AML-193 (cell line): ENCODE measurements at regions not wholly inside any gene's neighbourhood (a gene's known extent, or its start where the extent isn't known, plus 50 kb on each side); places are given as distances from the start of the nearest gene placed in this dataset.

Experiments
- DNase-seq, 2 experiments: peaks; one replicate each; lab custom pipeline; 2025; lab: John Stamatoyannopoulos, UW

GRCh38 chr4:30783751-30784150, 63.6 kb downstream of the PCDH7 start:
- no peak for DNase-seq

DNA sequence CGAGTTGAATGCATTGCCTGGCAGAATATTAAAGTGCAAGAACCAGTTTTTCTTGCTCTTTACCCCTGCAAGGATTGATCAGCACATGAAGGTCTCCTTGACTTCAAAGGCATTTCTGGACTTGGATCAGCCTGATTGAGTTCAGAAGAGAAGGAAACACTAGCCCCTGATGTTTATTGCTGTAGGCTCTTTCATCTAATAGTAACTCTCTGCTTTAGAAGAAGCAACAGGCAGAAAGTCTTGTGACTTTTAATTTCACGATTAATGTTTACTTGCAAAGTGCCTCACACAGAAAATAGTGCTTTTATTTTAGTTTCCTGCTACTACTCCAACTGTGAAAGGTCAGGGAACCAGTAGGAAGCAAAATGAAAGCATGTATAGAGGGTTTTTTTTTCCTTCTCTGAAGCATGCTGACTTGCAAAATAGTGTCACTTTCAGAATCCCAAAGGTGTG, 69.1 kb downstream of the PCDH7 start:
- DNase-seq, result no peak

DNA sequence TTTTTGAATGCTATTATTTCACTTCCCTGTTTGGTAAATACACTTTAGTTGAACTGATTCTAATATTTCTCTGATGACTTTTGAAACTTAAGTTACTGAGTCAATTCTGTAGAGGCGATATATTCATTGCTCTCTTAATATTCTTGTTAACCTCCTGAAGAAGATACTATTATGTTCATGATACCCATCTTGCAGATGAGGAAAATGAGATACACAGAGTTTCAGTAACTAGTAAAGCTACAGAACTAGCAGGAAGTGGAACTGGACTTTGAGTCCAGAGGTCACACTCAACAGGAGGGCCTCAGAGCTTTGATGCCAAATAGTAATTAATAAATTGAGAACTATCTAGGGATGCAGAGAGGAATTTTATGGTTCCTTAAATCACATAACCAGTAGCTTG, 70.0 kb downstream of the PCDH7 start:
- DNase-seq, result no peak

DNA sequence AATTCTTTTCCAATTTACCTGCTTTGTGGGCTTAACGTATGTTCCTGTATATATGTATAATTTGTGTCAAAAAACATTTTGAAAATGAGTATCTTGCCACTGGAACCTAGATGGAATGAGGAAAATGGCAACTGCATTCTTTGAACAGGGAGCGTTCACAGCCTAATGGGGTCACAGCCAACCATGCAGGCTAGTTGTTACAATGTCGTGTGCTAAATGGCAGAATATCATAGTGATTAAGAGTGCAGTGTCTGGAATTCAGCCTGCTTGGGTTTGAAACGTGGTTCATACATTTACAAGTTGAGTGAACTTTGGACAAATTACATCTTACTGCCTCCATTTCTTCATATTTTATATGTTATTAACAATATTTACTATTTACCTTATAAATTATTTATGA, 70.8 kb downstream of the PCDH7 start:
- DNase-seq, result no peak

- no peak for DNase-seq
Observed at GRCh38 chr4:30792601-30793000, 72.4 kb downstream of the PCDH7 start.

DNA sequence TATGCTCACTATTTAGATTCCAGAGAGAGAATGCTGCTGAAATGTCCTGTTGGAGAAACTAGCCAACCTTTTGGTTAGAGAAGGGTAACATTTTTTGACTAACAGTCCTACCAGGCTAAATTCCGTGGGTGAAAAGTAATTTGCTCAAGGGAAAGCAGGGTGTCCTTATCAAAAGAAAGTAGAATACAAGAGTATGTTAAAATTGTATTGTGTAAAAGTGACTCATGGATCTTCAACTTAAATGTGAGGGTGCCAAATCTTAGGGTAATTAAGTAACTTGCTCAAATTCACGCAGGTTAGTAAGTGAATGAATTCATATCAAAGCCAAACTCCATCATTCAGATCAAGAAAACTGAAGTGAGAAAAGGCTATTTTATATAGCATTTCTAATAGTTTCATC, 81.7 kb downstream of the PCDH7 start:
- DNase-seq, result no peak

- no peak for DNase-seq
Observed at GRCh38 chr4:30802622-30803323, 82.6 kb downstream of the PCDH7 start.

GRCh38 chr4:30808276-30808675, 88.1 kb downstream of the PCDH7 start:
- no peak for DNase-seq

GRCh38 chr4:30811296-30811695, 91.1 kb downstream of the PCDH7 start:
- DNase-seq, result no peak

DNA sequence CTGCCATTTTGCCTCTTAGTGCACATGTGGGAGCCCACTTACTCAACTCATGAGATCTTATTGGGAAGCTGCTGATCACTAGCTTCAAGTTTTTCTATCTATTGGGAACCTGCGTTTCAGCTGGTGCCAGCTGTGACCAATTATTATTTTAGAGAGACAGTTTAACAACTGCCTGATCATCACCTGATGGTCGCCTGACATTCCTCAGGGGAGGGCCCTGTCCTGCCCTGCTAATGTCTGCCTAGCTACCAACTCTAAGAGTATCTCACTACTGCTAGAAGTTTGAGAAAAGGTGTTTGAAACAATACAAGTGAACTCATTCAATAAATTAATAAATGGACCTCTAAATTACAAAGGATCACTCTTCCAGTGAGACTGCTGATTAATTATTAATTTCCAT, 95.5 kb downstream of the PCDH7 start:
- DNase-seq, result no peak

DNA sequence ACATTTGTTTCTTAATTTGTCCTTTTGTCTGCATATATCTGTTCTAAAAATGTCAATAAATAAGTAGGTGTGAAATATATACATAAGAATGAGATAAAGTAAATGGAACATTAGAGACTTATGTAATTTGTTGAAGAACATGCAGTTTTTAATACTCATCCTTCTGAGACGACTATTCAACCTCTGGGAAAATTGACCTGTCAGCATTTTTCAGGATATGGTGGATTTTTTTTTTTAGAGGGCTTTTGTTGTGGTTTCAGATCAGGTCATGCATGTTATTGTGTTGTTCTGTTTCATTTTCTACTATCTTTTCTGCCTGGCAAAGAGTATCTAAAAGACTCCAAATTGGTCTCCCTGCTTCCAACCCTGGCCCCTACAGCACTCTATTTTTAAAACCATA, 97.3 kb downstream of the PCDH7 start:
- no peak for DNase-seq

- DNase-seq, result no peak
Observed at GRCh38 chr4:30818541-30818940, 98.4 kb downstream of the PCDH7 start.

GRCh38 chr4:30821275-30821674, 101.1 kb downstream of the PCDH7 start:
- DNase-seq, result no peak

- DNase-seq, result no peak
Observed at GRCh38 chr4:30821859-30822612, 101.9 kb downstream of the PCDH7 start.

- DNase-seq, result no peak
Observed at GRCh38 chr4:30822911-30823551, 102.9 kb downstream of the PCDH7 start.

GRCh38 chr4:30825008-30825770, 105.0 kb downstream of the PCDH7 start:
- no peak for DNase-seq

- DNase-seq, result no peak
Observed at GRCh38 chr4:30828264-30828926, 108.2 kb downstream of the PCDH7 start.

DNA sequence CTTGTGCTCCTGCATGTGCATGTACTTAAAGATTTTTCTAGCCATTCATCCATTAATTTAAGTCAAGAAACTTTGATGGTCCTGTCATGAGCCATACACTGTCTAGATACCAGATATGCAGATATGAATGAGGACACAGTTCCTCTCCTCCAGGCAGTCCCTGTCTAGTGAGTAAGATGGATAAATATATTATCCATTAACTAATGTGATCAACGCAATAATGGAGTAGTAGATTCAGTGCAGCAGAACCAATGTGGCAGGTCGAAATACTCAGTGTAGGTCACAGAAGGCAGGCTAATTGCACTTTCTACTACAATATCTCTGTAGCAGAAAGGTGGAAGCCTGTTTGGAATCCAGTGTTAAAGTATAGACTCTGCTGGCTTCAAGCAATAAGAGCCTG, 112.5 kb downstream of the PCDH7 start:
- DNase-seq, result no peak

DNA sequence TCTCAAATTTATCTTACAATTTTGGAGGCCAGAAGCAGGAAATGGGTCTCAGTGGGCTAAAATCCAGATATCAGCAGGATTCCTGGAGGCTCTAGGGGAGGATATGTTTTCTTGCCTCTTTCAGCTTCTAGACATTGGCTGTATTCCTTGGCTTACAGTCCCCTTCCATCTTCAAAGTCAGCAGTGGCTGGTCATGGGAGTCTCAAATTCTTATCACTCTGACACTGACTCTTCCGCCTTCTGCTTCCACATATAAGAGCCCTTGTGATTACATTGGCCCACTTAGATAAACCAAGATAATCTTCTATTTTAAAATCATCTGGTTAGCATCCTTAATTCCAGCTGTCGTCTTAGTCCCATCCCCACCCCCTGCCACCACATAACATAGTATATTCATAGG, 113.0 kb downstream of the PCDH7 start:
- DNase-seq, result no peak

GRCh38 chr4:30835044-30835443, 114.9 kb downstream of the PCDH7 start:
- DNase-seq, result no peak

- DNase-seq, result no peak
Observed at GRCh38 chr4:30836231-30836630, 116.1 kb downstream of the PCDH7 start.

DNA sequence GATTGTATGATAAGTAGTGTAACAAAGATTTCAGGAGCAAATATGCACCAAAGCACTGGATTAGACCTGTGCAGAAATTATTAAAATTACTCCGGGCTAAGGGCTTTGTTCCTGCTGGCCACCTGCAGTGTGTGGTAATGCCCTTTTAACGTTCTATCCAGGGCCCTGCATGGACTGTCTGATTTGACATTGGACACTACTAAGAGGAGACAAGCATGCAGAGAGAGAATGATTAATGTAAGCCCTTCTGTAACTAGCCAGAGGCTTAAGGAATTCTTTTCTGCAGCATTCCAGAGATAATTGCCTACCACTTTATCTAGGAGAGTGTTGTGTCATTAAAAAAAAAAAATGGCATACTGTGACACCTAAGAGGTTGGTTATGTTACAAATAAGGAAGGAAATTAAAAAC, 117.0 kb downstream of the PCDH7 start:
- no peak for DNase-seq
